Peyer's patch (tissue), 4 donors: ENCODE measurements at regions not wholly inside any gene's neighbourhood (a gene's known extent, or its start where the extent isn't known, plus 50 kb on each side); places are given as distances from the start of the nearest gene placed in this dataset.
"Not testable (repeated sequence)": the region's sequence is repeated elsewhere in the genome, so short reads cannot be mapped to it uniquely, and the experiment has no call there.

Source experiments
- DNase-seq, 3 donors: peaks; one replicate each; pipeline ENCODE4 v3.0.0-alpha.2; 2017 to 2019
- H3K27ac ChIP-seq, 4 donors: fragments of 200-600 bp; sonication (generic); one replicate each; pipeline ENCODE4 v1.5.1; 2016 to 2019
- H3K27me3 ChIP-seq, 2 donors: fragments of 200-600 bp; sonication (generic); one replicate each; pipeline ENCODE4 v1.5.1; 2019
- H3K36me3 ChIP-seq, 3 donors: fragments of 200-600 bp; sonication (generic); one replicate each; pipeline ENCODE4 v1.5.1; 2016 to 2019
- H3K4me1 ChIP-seq, 4 donors: fragments of 200-600 bp; sonication (generic); one replicate each; pipeline ENCODE4 v1.5.1; 2016 to 2019
- H3K4me3 ChIP-seq, 4 donors: fragments of 200-600 bp; sonication (generic); 1 replicate in 3 of 4; 2 replicates in 1 of 4; pipeline ENCODE4 v1.5.1; 2016 to 2019; ENCODE audit warnings: mild to moderate bottlenecking in 1 of 4
- H3K9me3 ChIP-seq, 4 donors: fragments of 200-600 bp; sonication (generic); one replicate each; pipeline ENCODE4 v1.5.1; 2016 to 2019; ENCODE audit warnings: mild to moderate bottlenecking in 1 of 4
- CTCF ChIP-seq, 6 experiments: fragments of 450-650 bp in 4 of 6; fragments of 200-600 bp in 2 of 6; sonication (generic) in 1 of 6; IDR thresholded peaks; one replicate each; pipeline ENCODE4 v1.5.1; 2017 to 2019; ENCODE audit warnings: antibody characterized with exemption in 6 of 6, mild to moderate bottlenecking in 3 of 6, moderate library complexity in 1 of 6
- POLR2A ChIP-seq, 2 donors: fragments of 450-650 bp; IDR thresholded peaks; one replicate each; pipeline ENCODE4 v1.5.1; 2017; ENCODE audit warnings: antibody characterized with exemption in 2 of 2, mild to moderate bottlenecking in 2 of 2, moderate library complexity in 2 of 2

- Histone ChIP-seq H3K27ac (no peak overlapping the region), H3K4me1 (no peaks in the 10 kb centered on the region), H3K9me3 (no peaks in the 10 kb centered on the region), H3K4me3 (no peak overlapping the region), H3K27me3 (no peaks in the 10 kb centered on the region), H3K36me3 (no peaks in the 10 kb centered on the region)
- no peak for DNase-seq
- TF ChIP-seq POLR2A (IDR thresholded peaks at IDR 0.05) (no peak), CTCF (IDR thresholded peaks at IDR 0.05) (no peak)
Observed at GRCh38 chr1:191065771-191066170, 588.1 kb upstream of the BRINP3 start.

- Histone ChIP-seq H3K4me3 (no peak overlapping the region), H3K9me3 (no peaks in the 10 kb centered on the region), H3K4me1 (no peaks in the 10 kb centered on the region), H3K27ac (no peak overlapping the region), H3K36me3 (no peaks in the 10 kb centered on the region), H3K27me3 (no peaks in the 10 kb centered on the region)
- TF ChIP-seq CTCF (IDR thresholded peaks at IDR 0.05): no peak
- no peak for TF ChIP-seq POLR2A (IDR thresholded peaks at IDR 0.05)
- DNase-seq: no peak
Observed at GRCh38 chr1:191074881-191075280, 597.2 kb upstream of the BRINP3 start.

- not testable (repeated sequence) for H3K27me3 ChIP-seq, H3K27ac ChIP-seq, H3K4me3 ChIP-seq, H3K36me3 ChIP-seq, H3K4me1 ChIP-seq, H3K9me3 ChIP-seq, DNase-seq
Observed at GRCh38 chr1:191083090-191083489, 605.4 kb upstream of the BRINP3 start.

DNA sequence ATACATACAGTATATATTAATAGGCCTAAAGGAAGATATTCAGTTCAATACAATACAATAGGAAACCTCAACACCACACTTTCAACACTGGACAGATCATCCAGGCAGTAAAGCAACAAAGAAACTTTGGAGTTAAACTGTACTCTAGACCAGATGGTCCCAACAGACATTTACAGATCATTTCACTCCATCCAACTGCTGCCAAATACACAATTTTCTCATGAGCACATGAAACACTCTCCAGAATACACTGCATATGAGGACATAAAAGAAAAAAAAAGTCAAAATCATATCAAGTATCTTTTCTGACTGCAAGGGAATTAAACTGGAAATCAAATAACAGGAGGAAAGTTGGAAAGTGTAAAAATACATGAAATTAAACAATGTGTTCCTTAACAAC, 607.5 kb upstream of the BRINP3 start:
- no peaks in the 10 kb centered on the region for H3K9me3 ChIP-seq
- H3K4me3 ChIP-seq: no peak overlapping the region
- no peaks in the 10 kb centered on the region for H3K27me3 ChIP-seq
- DNase-seq: no peak
- no peak overlapping the region for H3K27ac ChIP-seq
- H3K36me3 ChIP-seq: no peaks in the 10 kb centered on the region
- no peaks in the 10 kb centered on the region for H3K4me1 ChIP-seq
- TF ChIP-seq POLR2A (IDR thresholded peaks at IDR 0.05): no peak
- TF ChIP-seq CTCF (IDR thresholded peaks at IDR 0.05): no peak

- H3K36me3 ChIP-seq: no peaks in the 10 kb centered on the region
- TF ChIP-seq CTCF (IDR thresholded peaks at IDR 0.05) (no peak), POLR2A (IDR thresholded peaks at IDR 0.05) (no peak)
- H3K4me1 ChIP-seq: no peaks in the 10 kb centered on the region
- H3K9me3 ChIP-seq: no peaks in the 10 kb centered on the region
- no peak overlapping the region for H3K4me3 ChIP-seq
- H3K27me3 ChIP-seq: no peaks in the 10 kb centered on the region
- DNase-seq: no peak
- no peak overlapping the region for H3K27ac ChIP-seq
Observed at GRCh38 chr1:191086910-191087309, 609.2 kb upstream of the BRINP3 start.

DNA sequence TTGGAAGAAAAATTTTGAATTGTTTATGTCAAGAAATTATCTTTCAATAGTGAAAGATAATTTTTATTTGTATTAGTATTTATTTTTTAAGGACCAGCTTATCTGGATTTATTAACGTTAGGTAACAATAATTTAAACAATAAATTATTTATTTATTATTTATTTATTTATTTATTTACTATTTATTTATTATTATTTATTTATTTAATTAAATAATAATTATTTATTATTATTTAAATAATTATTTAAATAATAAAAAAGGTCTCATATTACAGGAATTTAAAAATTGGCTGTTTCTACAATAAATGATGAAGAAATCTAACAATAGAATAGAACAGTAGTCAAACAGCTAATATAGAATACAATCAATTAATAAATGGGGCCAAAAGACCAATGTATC, 618.7 kb upstream of the BRINP3 start:
- Histone ChIP-seq H3K36me3 (no peaks in the 10 kb centered on the region), H3K9me3 (no peaks in the 10 kb centered on the region), H3K4me1 (no peaks in the 10 kb centered on the region), H3K4me3 (no peak overlapping the region), H3K27ac (no peak overlapping the region), H3K27me3 (no peaks in the 10 kb centered on the region)
- TF ChIP-seq POLR2A (IDR thresholded peaks at IDR 0.05): no peak
- no peak for TF ChIP-seq CTCF (IDR thresholded peaks at IDR 0.05)
- no peak for DNase-seq
